ENCODE measurements at regions not wholly inside any gene's neighbourhood (a gene's known extent, or its start where the extent isn't known, plus 50 kb on each side); places are given as distances from the start of the nearest gene placed in this dataset.
"Not testable (repeated sequence)": the region's sequence is repeated elsewhere in the genome, so short reads cannot be mapped to it uniquely, and the experiment has no call there.

- not testable (repeated sequence) for DNase-seq (ENCODE audit: low read depth)
Measured at GRCh38 chr10:95137990-95138625, 55.9 kb upstream of the ACSM6 start.

GRCh38 chr10:95134490-95134889 lies 59.5 kb upstream of the ACSM6 start:
- DNase-seq (ENCODE audit: low read depth) = no peak

- DNase-seq (ENCODE audit: low read depth) = no peak
Measured at GRCh38 chr10:95133997-95134396, 60.0 kb upstream of the ACSM6 start.

- peak; percentile 49 for DNase-seq (ENCODE audit: low read depth)
Measured at GRCh38 chr10:95133016-95133752, 60.9 kb upstream of the ACSM6 start.

- not testable (repeated sequence) for DNase-seq (ENCODE audit: low read depth)
Measured at GRCh38 chr10:95130429-95130828, 61.1 kb upstream of the CYP2C8 start.

GRCh38 chr10:95125582-95125981 lies 56.3 kb upstream of the CYP2C8 start:
- no peak for DNase-seq (ENCODE audit: low read depth)

- DNase-seq (ENCODE audit: low read depth) = no peak
Measured at GRCh38 chr10:95122736-95123135, 53.4 kb upstream of the CYP2C8 start.

- no peak for DNase-seq (ENCODE audit: low read depth)
Measured at GRCh38 chr10:95121904-95122303, 52.6 kb upstream of the CYP2C8 start.
